Fibroblast of lung (primary cell): ENCODE measurements at regions not wholly inside any gene's neighbourhood (a gene's known extent, or its start where the extent isn't known, plus 50 kb on each side); places are given as distances from the start of the nearest gene placed in this dataset.

Source experiments
- DNase-seq, 2 donors: peaks; one replicate each; pipeline versions ENCODE4 v3.0.0 to v3.0.0-alpha.2; 2010; ENCODE audit warnings: low read depth in 2 of 2
- H2AFZ ChIP-seq: 2 replicates; pipeline ENCODE4 v1.5.1; 2012; ENCODE audit warnings: low read length, control low read depth, inconsistent platforms
- H3K27ac ChIP-seq: 2 replicates; pipeline ENCODE4 v1.5.1; 2011; ENCODE audit warnings: low read length, control low read depth; ENCODE audit not compliant: insufficient read depth
- H3K27me3 ChIP-seq: 2 replicates; pipeline ENCODE4 v1.5.1; 2011; ENCODE audit warnings: mild to moderate bottlenecking, low read length; ENCODE audit not compliant: control insufficient read depth, insufficient read depth
- H3K36me3 ChIP-seq: 2 replicates; pipeline ENCODE4 v1.5.1; 2011; ENCODE audit warnings: low read length; ENCODE audit not compliant: control insufficient read depth, insufficient read depth
- H3K4me1 ChIP-seq: 2 replicates; pipeline ENCODE4 v1.5.1; 2011; ENCODE audit warnings: low read length; ENCODE audit not compliant: control insufficient read depth, insufficient read depth; ENCODE audit errors: extremely low read depth
- H3K4me2 ChIP-seq: 2 replicates; pipeline ENCODE4 v1.5.1; 2011; ENCODE audit warnings: low read length, control low read depth; ENCODE audit not compliant: insufficient read depth; ENCODE audit errors: extremely low read depth
- H3K4me3 ChIP-seq, 4 experiments: fragments of 200-600 bp in 1 of 4; sonication (generic) in 1 of 4; replicated peaks in 1 of 4; 2 replicates each; pipeline ENCODE4 v1.5.1; 2011 to 2016; ENCODE audit warnings: low read length in 4 of 4, low read depth in 3 of 4, mild to moderate bottlenecking in 3 of 4, control low read depth in 2 of 4, inconsistent platforms in 1 of 4, mixed read lengths in 1 of 4; ENCODE audit not compliant: insufficient read depth in 1 of 4; ENCODE audit errors: control extremely low read depth in 1 of 4
- H3K79me2 ChIP-seq: 2 replicates; pipeline ENCODE4 v1.5.1; 2012; ENCODE audit warnings: mild to moderate bottlenecking, low read length, inconsistent platforms; ENCODE audit not compliant: control insufficient read depth, insufficient read depth
- H3K9ac ChIP-seq: 2 replicates; pipeline ENCODE4 v1.5.1; 2011; ENCODE audit warnings: mild to moderate bottlenecking, low read length, control low read depth; ENCODE audit not compliant: insufficient read depth
- H3K9me3 ChIP-seq: 2 replicates; pipeline ENCODE4 v1.5.1; 2012; ENCODE audit warnings: low read depth, low read length; ENCODE audit not compliant: control insufficient read depth, insufficient read depth
- H4K20me1 ChIP-seq: 2 replicates; pipeline ENCODE4 v1.5.1; 2011; ENCODE audit warnings: low read length; ENCODE audit not compliant: control insufficient read depth, insufficient read depth; ENCODE audit errors: extremely low read depth
- CTCF ChIP-seq, 2 donors: IDR thresholded peaks in 1 of 2; conservative IDR thresholded peaks in 1 of 2; 1 replicate in 1 of 2; 2 replicates in 1 of 2; pipeline ENCODE4 v1.5.1; 2011 to 2012; ENCODE audit warnings: low read length in 2 of 2, control low read depth in 1 of 2, inconsistent platforms in 1 of 2, low read depth in 1 of 2, mild to moderate bottlenecking in 1 of 2
- EZH2 ChIP-seq: IDR thresholded peaks from 2 replicates; pipeline ENCODE4 v1.5.1; 2012; ENCODE audit warnings: low read length, control low read depth, mild to moderate bottlenecking; ENCODE audit errors: missing control alignments

- peak in 1 of 2 donors; percentile 2 for DNase-seq
- Histone ChIP-seq H3K4me1 (no peaks in the 10 kb centered on the region), H3K79me2 (no peaks in the 10 kb centered on the region), H4K20me1 (no peaks in the 10 kb centered on the region), H3K9me3 (no peaks in the 10 kb centered on the region), H3K4me2 (no peak overlapping the region), H3K4me3 (no peak overlapping the region), H3K27ac (no peak overlapping the region), H2AFZ (no peak overlapping the region), H3K9ac (no peak overlapping the region), H3K36me3 (no peaks in the 10 kb centered on the region), H3K27me3 (no peaks in the 10 kb centered on the region)
- TF ChIP-seq EZH2 (no peak), CTCF (conservative IDR thresholded peaks at IDR 0.05 in 1 of 2, IDR thresholded peaks at IDR 0.05 in 1 of 2; ENCODE audit: low read depth in 1 of 2, low read length in 2 of 2) (no peak)
Measured at GRCh38 chrX:11040405-11040804, 70.7 kb upstream of the HCCS start.

- TF ChIP-seq EZH2 (no peak), CTCF (conservative IDR thresholded peaks at IDR 0.05 in 1 of 2, IDR thresholded peaks at IDR 0.05 in 1 of 2; ENCODE audit: low read depth in 1 of 2, low read length in 2 of 2) (no peak)
- Histone ChIP-seq H3K4me1 (no peaks in the 10 kb centered on the region), H3K4me2 (no peak overlapping the region), H3K36me3 (no peaks in the 10 kb centered on the region), H3K27me3 (no peaks in the 10 kb centered on the region), H3K4me3 (no peak overlapping the region), H3K79me2 (no peaks in the 10 kb centered on the region), H3K27ac (no peak overlapping the region), H2AFZ (no peak overlapping the region), H3K9ac (no peak overlapping the region), H3K9me3 (no peaks in the 10 kb centered on the region), H4K20me1 (no peaks in the 10 kb centered on the region)
- peak in 1 of 2 donors; percentile 17 for DNase-seq
Measured at GRCh38 chrX:11040996-11041395, 70.1 kb upstream of the HCCS start.

GRCh38 chrX:11050013-11050412 lies 61.1 kb upstream of the HCCS start:
- H3K36me3 ChIP-seq: no peaks in the 10 kb centered on the region
- DNase-seq: no peak
- no peak overlapping the region for H3K4me2 ChIP-seq
- H3K4me1 ChIP-seq: no peaks in the 10 kb centered on the region
- no peak overlapping the region for H3K27ac ChIP-seq
- no peaks in the 10 kb centered on the region for H3K27me3 ChIP-seq
- TF ChIP-seq CTCF (conservative IDR thresholded peaks at IDR 0.05 in 1 of 2, IDR thresholded peaks at IDR 0.05 in 1 of 2; ENCODE audit: low read depth in 1 of 2, low read length in 2 of 2): no peak
- TF ChIP-seq EZH2: no peak
- H3K9ac ChIP-seq: no peak overlapping the region
- no peaks in the 10 kb centered on the region for H4K20me1 ChIP-seq
- H3K9me3 ChIP-seq: no peaks in the 10 kb centered on the region
- no peak overlapping the region for H3K4me3 ChIP-seq
- no peak overlapping the region for H2AFZ ChIP-seq
- no peaks in the 10 kb centered on the region for H3K79me2 ChIP-seq
